Skin epidermis (tissue), 12 donors: ENCODE measurements at regions not wholly inside any gene's neighbourhood (a gene's known extent, or its start where the extent isn't known, plus 50 kb on each side); places are given as distances from the start of the nearest gene placed in this dataset.
"Not testable (repeated sequence)": the region's sequence is repeated elsewhere in the genome, so short reads cannot be mapped to it uniquely, and the experiment has no call there.

Experiments
- H3K27ac ChIP-seq, 21 experiments: fragments of 200-600 bp; sonication (generic) in 11 of 21; one replicate each; pipeline ENCODE4 v1.5.0; 2020; ENCODE audit warnings: mild to moderate bottlenecking in 3 of 21, inconsistent platforms in 2 of 21, moderate library complexity in 2 of 21
- H3K4me3 ChIP-seq, 7 experiments: fragments of 200-600 bp; sonication (generic) in 2 of 7; one replicate each; pipeline ENCODE4 v1.5.0; 2020; ENCODE audit warnings: inconsistent platforms in 2 of 7, mild to moderate bottlenecking in 2 of 7, moderate library complexity in 1 of 7

- Histone ChIP-seq H3K27ac (no peak overlapping the region), H3K4me3 (no peak overlapping the region)
Measured at GRCh38 chr5:124832510-124832909, 86.1 kb upstream of the ZNF608 start.

GRCh38 chr5:124836314-124836713, 89.9 kb upstream of the ZNF608 start:
- not testable (repeated sequence) for H3K27ac ChIP-seq, H3K4me3 ChIP-seq

GRCh38 chr5:124839371-124839998, 93.0 kb upstream of the ZNF608 start:
- H3K4me3 ChIP-seq = no peak overlapping the region
- H3K27ac ChIP-seq = no peak overlapping the region

- no peak overlapping the region for H3K27ac ChIP-seq
- H3K4me3 ChIP-seq = no peak overlapping the region
Measured at GRCh38 chr5:124841829-124842712, 95.6 kb upstream of the ZNF608 start.

- Histone ChIP-seq H3K27ac (no peak overlapping the region), H3K4me3 (no peak overlapping the region)
Measured at GRCh38 chr5:124842725-124843595, 96.5 kb upstream of the ZNF608 start.

GRCh38 chr5:124843596-124843899, 97.1 kb upstream of the ZNF608 start:
- Histone ChIP-seq H3K4me3 (no peak overlapping the region), H3K27ac (no peak overlapping the region)

- no peak overlapping the region for H3K4me3 ChIP-seq
- no peak overlapping the region for H3K27ac ChIP-seq
Measured at GRCh38 chr5:124844371-124844920, 98.0 kb upstream of the ZNF608 start.

- no peak overlapping the region for H3K27ac ChIP-seq
Measured at GRCh38 chr5:124847907-124848306, 101.5 kb upstream of the ZNF608 start.

GRCh38 chr5:124849774-124850173, 103.3 kb upstream of the ZNF608 start:
- Histone ChIP-seq H3K27ac (no peak overlapping the region), H3K4me3 (no peak overlapping the region)

More at GRCh38 chr5:124847907-124848306, 101.5 kb upstream of the ZNF608 start:
- no peak overlapping the region for H3K4me3 ChIP-seq

- Histone ChIP-seq H3K27ac (no peak overlapping the region), H3K4me3 (no peak overlapping the region)
Measured at GRCh38 chr5:124856726-124857125, 110.3 kb upstream of the ZNF608 start.

- H3K27ac ChIP-seq = peak overlapping the region in 1 of 21 experiments; percentile 29
- no peak overlapping the region for H3K4me3 ChIP-seq
Measured at GRCh38 chr5:124858612-124859011, 112.2 kb upstream of the ZNF608 start.

- Histone ChIP-seq H3K27ac (peak overlapping the region in 3 of 21 experiments; percentile 12 to 29 (median 14)), H3K4me3 (no peak overlapping the region)
Measured at GRCh38 chr5:124859027-124859426, 112.6 kb upstream of the ZNF608 start.

- Histone ChIP-seq H3K4me3 (no peak overlapping the region), H3K27ac (peak overlapping the region in 4 of 21 experiments; percentile 12 to 58 (median 22))
Measured at GRCh38 chr5:124859556-124860290, 113.3 kb upstream of the ZNF608 start.

GRCh38 chr5:124860291-124860655, 113.8 kb upstream of the ZNF608 start:
- H3K27ac ChIP-seq = no peak overlapping the region
- H3K4me3 ChIP-seq = no peak overlapping the region

GRCh38 chr5:124865066-124865465, 118.6 kb upstream of the ZNF608 start:
- Histone ChIP-seq H3K4me3 (no peak overlapping the region), H3K27ac (no peak overlapping the region)

GRCh38 chr5:124865603-124866354, 119.3 kb upstream of the ZNF608 start:
- Histone ChIP-seq H3K4me3 (no peak overlapping the region), H3K27ac (peak overlapping the region in 7 of 21 experiments; percentile 10 to 70 (median 33))

- Histone ChIP-seq H3K4me3 (no peak overlapping the region), H3K27ac (peak overlapping the region in 10 of 21 experiments; percentile 16 to 70 (median 34))
Measured at GRCh38 chr5:124866355-124867136, 120.1 kb upstream of the ZNF608 start.
